ENCODE measurements at regions not wholly inside any gene's neighbourhood (a gene's known extent, or its start where the extent isn't known, plus 50 kb on each side); places are given as distances from the start of the nearest gene placed in this dataset.

DNA sequence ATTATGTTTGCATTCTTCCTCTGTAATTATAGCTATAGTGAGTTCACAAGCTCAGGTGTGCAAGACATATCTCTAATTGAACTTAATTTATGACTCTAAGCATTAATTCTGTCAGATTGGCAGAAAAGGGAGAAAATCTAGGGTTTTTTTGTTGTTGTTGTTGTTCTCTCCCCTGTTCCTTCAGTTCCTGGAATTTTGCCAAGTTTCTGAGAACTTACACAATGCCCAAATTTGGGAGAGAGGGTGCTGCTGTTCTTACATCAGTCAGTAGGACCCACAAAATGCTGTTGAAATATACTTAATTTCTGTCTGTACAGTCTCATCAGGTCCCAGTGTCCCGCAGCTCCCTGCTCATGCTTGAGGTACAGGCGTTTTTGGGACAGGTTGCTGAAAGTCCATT, 221.8 kb upstream of the RBMS1 start:
- ATAC-seq (ENCODE audit: low read depth in 2 of 2): no peak
- Mint-ChIP-seq H3K27me3 (peaks cover 0 to 8% (median 0%) of the 10 kb centered on the region in 3 donors), H3K9me3 (peaks cover 0 to 6% (median 0%) of the 10 kb centered on the region in 7 donors), H3K36me3 (peaks cover 0 to 4% of the 10 kb centered on the region in 2 donors), H3K4me1 (no peaks in the 10 kb centered on the region), H3K27ac (no peak overlapping the region), H3K4me3 (no peak overlapping the region)
- no peak for DNase-seq

DNA sequence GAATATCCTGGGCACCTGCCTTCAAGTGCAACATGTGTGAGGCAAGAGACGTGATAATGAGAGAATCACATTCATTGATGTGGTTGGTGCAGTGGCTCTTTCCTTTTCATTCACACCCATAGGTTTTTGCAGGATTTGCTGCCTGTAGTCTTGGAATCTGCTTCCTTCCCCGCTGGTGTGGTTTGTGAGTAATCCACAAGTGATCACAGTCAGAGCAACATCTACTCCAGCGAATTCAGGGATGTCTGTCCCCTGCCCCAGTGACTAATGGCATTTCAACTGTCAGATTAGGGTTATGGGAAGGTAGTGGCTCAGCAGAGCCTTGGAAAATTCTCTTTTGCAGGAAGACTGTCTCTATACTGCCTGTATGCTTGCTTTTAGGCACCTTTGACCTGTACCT, 225.5 kb upstream of the RBMS1 start:
- peaks cover 0 to 8% (median 0%) of the 10 kb centered on the region in 3 donors for H3K27me3 Mint-ChIP-seq
- DNase-seq (no peak), ATAC-seq (ENCODE audit: low read depth in 2 of 2) (no peak)
- H3K4me1 Mint-ChIP-seq: no peaks in the 10 kb centered on the region
- peak overlapping the region in 1 of 8 donors; percentile 55 for H3K4me3 Mint-ChIP-seq
- H3K9me3 Mint-ChIP-seq: peaks cover 0 to 7% (median 4%) of the 10 kb centered on the region in 7 donors
- H3K27ac Mint-ChIP-seq: no peak overlapping the region
- no peaks in the 10 kb centered on the region for H3K36me3 Mint-ChIP-seq

DNA sequence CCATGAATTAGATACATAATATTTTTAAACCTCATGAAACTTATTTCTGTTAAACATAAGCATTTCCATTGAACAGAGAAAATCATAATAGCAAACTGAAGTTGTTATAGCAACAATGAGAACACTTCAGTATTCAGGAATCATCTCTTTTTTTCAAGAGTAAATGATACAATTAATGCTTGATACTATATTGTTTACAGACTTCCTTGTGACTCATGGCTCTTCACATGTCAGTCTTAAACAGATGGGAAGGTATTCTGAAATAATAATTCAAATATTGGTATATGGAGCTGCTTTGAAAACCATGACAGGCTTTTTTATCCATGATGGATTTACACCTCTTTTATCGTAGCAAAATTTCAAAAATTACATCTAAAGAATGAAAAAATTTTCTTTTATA, 226.5 kb upstream of the RBMS1 start:
- peaks cover 0 to 13% (median 7%) of the 10 kb centered on the region in 7 donors for H3K9me3 Mint-ChIP-seq
- no peak overlapping the region for H3K27ac Mint-ChIP-seq
- DNase-seq: no peak
- H3K4me1 Mint-ChIP-seq: no peaks in the 10 kb centered on the region
- peaks cover 0 to 8% (median 0%) of the 10 kb centered on the region in 3 donors for H3K27me3 Mint-ChIP-seq
- no peak overlapping the region for H3K4me3 Mint-ChIP-seq
- H3K36me3 Mint-ChIP-seq: no peaks in the 10 kb centered on the region
- ATAC-seq (ENCODE audit: low read depth in 2 of 2): no peak

DNA sequence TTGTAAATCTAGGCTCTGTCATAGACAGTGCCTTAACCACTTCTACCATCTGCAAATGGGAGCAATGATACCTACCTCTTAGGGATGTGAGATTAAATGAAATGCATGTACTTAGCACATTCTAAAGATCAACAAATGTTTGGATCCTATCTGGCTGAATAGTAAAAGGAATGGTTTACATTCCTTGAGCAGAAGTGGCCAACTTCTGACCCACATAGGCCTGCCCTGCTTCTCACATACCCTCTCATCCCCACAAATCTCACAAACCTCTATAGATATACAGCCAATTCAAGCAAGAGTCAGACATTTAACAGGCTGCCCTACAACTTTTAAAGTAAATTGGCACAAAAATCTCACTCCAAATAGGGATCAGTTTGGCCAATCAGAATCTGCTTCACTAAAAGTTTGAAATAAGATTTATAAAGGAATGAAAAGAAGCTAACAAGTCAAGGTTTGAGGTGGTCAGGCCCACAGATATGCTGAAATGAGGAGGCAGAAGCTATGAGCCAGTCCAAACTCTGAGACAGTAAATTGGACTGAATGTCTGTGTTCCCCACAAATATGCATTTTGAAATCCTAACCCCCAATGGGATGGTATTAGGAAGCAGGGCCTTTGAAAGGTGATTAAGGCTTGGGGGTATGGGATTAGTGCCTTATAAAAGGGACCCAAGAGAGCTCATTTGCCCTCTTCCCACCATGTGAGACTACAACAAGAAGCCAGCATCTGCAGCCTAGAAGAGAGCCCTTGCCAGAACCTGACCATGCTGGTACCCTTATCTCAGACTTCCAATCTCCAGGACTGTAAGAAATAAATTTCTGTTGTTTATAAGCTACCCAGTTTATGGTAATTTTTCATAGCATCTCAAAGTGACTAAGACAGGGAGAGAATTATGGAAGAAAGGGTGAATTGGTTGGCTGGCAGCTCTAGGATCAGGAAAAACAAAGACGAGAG, 227.8 kb upstream of the RBMS1 start:
- Mint-ChIP-seq H3K36me3 (no peaks in the 10 kb centered on the region), H3K9me3 (peaks cover 0 to 17% (median 7%) of the 10 kb centered on the region in 7 donors), H3K27ac (no peak overlapping the region), H3K4me3 (no peak overlapping the region), H3K27me3 (peaks cover 0 to 8% (median 0%) of the 10 kb centered on the region in 3 donors), H3K4me1 (no peaks in the 10 kb centered on the region)
- DNase-seq: no peak
- no peak for ATAC-seq (ENCODE audit: low read depth in 2 of 2)

DNA sequence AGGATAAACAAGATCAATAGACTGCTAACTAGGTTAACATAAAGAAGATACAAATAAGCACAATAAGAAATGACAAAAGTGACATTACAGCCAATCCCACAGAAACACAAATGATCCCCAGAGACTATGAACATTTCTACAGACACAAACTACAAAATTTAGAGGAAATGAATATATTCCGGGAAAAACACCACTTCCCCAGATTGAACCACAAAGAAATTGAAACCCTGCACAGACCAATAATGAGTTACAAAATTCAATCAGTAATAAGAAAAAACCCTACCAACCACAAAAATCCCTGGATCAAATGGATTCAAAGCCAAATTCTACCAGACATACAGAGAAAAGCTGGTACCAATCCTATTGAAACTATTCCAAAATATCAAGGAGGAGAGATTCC, 232.4 kb upstream of the RBMS1 start:
- Mint-ChIP-seq H3K9me3 (peaks cover 0 to 20% (median 7%) of the 10 kb centered on the region in 7 donors), H3K27ac (no peak overlapping the region), H3K4me1 (no peaks in the 10 kb centered on the region), H3K36me3 (no peaks in the 10 kb centered on the region), H3K4me3 (no peak overlapping the region), H3K27me3 (peaks cover 0 to 8% (median 0%) of the 10 kb centered on the region in 3 donors)
- DNase-seq: no peak
- no peak for ATAC-seq (ENCODE audit: low read depth in 2 of 2)

DNA sequence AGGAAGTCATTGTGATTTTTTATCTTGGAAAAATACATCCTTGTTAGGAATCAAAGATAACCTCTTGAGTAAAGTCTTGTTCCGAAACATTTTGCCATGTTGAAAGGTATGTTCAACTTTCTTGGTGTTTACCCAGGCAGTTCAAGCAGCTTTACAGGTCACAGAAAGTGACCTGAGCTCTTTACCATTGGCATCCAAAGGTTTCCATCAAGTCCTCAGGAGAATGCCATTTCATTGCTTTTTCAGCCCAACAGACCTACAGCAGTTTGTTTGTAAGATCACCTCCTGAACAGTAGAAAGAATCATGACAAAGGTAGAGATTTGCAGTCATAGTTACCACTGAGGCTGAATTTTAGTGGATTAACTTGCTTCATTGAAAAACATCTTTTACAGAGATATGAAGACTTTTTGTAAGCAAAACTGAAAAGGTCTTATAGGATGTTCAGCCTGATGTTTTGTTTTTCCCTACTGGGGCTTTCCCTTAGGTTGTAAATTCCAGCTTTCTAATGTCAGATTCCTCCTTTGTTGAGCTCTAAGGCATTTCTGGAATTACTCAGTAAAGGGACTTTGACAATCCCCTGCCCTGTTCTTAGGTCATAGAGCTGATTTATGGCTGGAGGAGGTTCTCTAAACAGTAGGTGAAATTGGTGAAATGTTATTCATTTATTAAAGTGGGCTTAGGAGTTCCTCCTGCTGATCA, 236.8 kb upstream of the RBMS1 start:
- no peaks in the 10 kb centered on the region for H3K4me1 Mint-ChIP-seq
- H3K27ac Mint-ChIP-seq: no peak overlapping the region
- no peaks in the 10 kb centered on the region for H3K36me3 Mint-ChIP-seq
- no peak for ATAC-seq (ENCODE audit: low read depth in 2 of 2)
- peaks cover 10 to 14% (median 13%) of the 10 kb centered on the region in 3 donors for H3K27me3 Mint-ChIP-seq
- H3K4me3 Mint-ChIP-seq: no peak overlapping the region
- no peak for DNase-seq
- peaks cover 0 to 8% (median 0%) of the 10 kb centered on the region in 7 donors for H3K9me3 Mint-ChIP-seq

DNA sequence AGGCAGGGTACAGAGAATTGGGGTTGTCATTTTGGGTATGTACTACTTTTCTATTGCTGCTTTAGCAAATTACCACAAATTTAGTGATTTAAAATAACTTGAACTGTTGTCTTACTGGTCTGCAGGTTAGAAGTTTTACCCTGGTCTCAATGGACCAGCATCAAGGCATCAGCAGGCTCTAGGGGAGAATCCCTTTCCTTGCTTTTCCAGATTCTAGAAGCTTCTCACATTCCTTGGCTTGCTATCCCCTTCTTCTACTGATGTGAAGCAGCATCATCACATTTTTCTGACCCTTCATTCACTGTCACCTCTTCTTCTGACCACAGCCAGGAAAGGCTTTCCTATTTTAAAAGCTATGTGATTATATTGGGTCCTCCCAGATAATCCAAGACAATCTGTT, 237.8 kb upstream of the RBMS1 start:
- Mint-ChIP-seq H3K27me3 (peaks cover 5 to 14% (median 10%) of the 10 kb centered on the region in 3 donors), H3K4me1 (no peaks in the 10 kb centered on the region), H3K9me3 (peaks cover 0 to 3% (median 0%) of the 10 kb centered on the region in 7 donors), H3K27ac (no peak overlapping the region), H3K36me3 (no peaks in the 10 kb centered on the region), H3K4me3 (no peak overlapping the region)
- no peak for DNase-seq
- ATAC-seq (ENCODE audit: low read depth in 2 of 2): no peak

DNA sequence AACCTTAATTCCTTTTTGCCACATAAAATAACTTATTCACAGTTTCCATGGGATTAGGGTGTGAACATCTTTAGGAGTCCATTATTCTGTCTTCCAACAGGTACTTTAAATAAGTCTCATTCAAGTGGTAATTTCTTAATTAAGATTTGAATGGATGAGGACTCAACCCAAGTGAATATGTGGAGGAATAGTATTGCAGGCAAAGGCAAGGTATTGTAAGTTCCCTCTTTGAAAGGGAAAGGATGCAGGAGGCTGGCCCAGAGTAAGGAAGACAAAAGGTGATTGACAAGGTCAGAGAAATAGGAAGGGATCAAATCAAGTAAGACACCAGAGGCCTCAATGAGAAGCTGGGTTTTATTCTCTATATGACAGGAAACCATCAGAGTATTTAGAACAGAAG, 238.2 kb upstream of the RBMS1 start:
- Mint-ChIP-seq H3K4me3 (no peak overlapping the region), H3K27me3 (peaks cover 5 to 14% (median 10%) of the 10 kb centered on the region in 3 donors), H3K36me3 (no peaks in the 10 kb centered on the region), H3K4me1 (no peaks in the 10 kb centered on the region), H3K27ac (no peak overlapping the region), H3K9me3 (peaks cover 0 to 3% (median 0%) of the 10 kb centered on the region in 7 donors)
- no peak for ATAC-seq (ENCODE audit: low read depth in 2 of 2)
- DNase-seq: no peak

DNA sequence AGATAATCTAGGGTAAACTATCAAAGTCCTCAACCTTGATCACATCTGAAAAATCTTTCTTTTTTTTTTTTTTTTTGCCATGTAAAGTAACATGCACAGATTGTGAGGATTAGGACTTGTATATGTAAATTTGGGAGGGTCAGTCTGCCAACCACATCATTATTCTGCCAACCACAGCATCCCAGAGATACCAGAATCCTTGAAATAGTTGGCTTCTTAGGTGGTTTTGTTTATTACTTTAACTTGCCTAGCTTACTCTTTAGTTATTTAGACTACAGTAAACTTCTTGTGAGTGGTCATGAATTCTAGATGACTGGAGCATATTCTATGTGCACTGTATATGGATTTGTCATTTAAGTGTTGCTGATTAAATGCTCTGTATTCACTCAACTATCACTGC, 242.1 kb upstream of the RBMS1 start:
- no peaks in the 10 kb centered on the region for H3K4me1 Mint-ChIP-seq
- H3K27ac Mint-ChIP-seq: no peak overlapping the region
- H3K4me3 Mint-ChIP-seq: no peak overlapping the region
- DNase-seq (no peak), ATAC-seq (ENCODE audit: low read depth in 2 of 2) (no peak)
- peaks cover 5 to 14% (median 10%) of the 10 kb centered on the region in 3 donors for H3K27me3 Mint-ChIP-seq
- peaks cover 0 to 3% (median 0%) of the 10 kb centered on the region in 7 donors for H3K9me3 Mint-ChIP-seq
- no peaks in the 10 kb centered on the region for H3K36me3 Mint-ChIP-seq

DNA sequence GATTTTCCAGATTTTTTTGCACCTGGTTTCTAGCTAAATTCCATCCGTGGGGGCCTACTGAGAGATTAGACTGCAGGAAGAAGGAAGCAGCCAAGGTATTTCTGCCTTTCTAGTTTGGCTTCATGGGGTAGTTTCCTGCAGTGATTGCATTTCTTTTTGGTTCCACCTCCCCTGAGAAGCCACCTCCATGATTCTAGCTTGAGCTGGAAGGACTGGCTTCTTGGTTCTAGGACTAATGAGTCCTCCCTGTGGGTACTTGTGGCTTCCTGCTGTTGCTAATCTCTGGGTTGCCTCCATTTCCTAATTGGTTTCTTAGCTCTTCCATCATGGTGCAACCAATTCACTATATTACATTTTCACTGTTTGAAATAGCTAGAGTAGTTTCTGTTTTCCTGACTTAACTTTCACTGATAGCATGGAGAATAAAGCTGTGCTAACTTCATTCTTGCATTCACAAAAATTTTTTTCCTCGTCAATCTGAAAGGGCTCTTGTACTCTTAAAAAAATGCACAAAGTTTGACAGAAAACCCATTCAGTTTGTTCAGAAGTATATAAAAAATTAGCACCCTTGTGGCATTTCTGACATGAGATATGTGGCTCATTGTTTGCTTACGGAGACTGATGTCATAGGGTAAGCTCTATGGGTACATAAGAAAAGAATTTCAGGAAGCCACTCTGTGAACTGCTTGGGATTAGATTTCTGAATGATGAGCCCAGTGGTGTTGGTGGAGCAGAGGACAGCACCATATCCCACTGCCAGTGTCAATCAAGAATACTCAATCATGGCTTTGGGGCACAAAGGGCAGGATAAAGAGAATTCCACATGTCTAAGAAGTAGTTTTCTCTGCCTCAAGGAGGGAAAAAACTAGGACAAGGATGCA, 242.8 kb upstream of the RBMS1 start:
- Mint-ChIP-seq H3K36me3 (no peaks in the 10 kb centered on the region), H3K9me3 (peaks cover 0 to 3% (median 0%) of the 10 kb centered on the region in 7 donors), H3K27ac (no peak overlapping the region)

DNA sequence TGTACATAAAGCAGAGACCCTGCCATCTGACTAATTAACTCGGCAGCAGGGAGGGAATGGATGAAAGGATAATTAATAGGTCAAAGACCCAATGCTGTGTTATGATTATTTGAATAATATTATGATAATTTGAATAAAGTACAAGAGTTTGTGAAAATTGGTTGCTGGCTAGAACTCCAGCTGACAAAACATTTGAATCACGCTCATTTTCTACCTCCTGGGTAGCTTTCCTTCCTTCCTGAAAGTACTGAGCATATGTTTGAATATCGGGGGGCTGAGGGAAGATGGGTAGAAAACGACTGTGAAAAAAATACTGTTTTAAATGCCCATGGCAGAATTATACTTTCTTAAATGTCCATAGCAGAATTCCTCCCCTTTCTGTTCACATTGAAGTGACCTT, 243.6 kb upstream of the RBMS1 start:
- DNase-seq (no peak), ATAC-seq (ENCODE audit: low read depth in 2 of 2) (no peak)
- peaks cover 0 to 3% (median 0%) of the 10 kb centered on the region in 7 donors for H3K9me3 Mint-ChIP-seq
- H3K27ac Mint-ChIP-seq: no peak overlapping the region
- H3K4me3 Mint-ChIP-seq: no peak overlapping the region
- H3K4me1 Mint-ChIP-seq: no peaks in the 10 kb centered on the region
- H3K36me3 Mint-ChIP-seq: no peaks in the 10 kb centered on the region
- peaks cover 5 to 14% (median 5%) of the 10 kb centered on the region in 3 donors for H3K27me3 Mint-ChIP-seq

More for the DNA sequence above, 242.8 kb upstream of the RBMS1 start:
- Mint-ChIP-seq H3K27me3 (peaks cover 5 to 14% (median 10%) of the 10 kb centered on the region in 3 donors), H3K4me3 (no peak overlapping the region), H3K4me1 (no peaks in the 10 kb centered on the region)
- ATAC-seq (ENCODE audit: low read depth in 2 of 2): no peak
- no peak for DNase-seq

DNA sequence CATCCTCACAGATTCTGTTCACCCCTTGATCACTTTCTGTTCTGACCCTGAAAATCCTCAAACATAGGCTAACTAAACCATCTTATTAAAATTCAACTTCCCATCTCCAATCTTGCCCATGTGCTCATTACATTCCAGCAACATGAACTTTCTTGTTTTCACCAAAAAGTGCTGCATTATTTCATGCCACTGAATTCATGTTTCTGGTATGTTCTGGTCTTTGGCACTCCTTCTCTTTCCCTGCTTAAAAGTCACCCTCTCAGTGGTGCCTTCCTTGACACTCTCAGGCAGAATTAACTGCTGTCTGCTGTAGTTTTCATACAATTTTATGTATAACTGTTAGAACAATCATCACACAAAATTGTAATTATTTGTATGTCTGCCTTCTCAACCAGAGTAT, 247.7 kb upstream of the RBMS1 start:
- ATAC-seq (ENCODE audit: low read depth in 2 of 2) (no peak), DNase-seq (no peak)
- H3K4me3 Mint-ChIP-seq: no peak overlapping the region
- no peaks in the 10 kb centered on the region for H3K9me3 Mint-ChIP-seq
- no peak overlapping the region for H3K27ac Mint-ChIP-seq
- no peaks in the 10 kb centered on the region for H3K4me1 Mint-ChIP-seq
- H3K36me3 Mint-ChIP-seq: no peaks in the 10 kb centered on the region
- peaks cover 0 to 4% (median 0%) of the 10 kb centered on the region in 3 donors for H3K27me3 Mint-ChIP-seq

DNA sequence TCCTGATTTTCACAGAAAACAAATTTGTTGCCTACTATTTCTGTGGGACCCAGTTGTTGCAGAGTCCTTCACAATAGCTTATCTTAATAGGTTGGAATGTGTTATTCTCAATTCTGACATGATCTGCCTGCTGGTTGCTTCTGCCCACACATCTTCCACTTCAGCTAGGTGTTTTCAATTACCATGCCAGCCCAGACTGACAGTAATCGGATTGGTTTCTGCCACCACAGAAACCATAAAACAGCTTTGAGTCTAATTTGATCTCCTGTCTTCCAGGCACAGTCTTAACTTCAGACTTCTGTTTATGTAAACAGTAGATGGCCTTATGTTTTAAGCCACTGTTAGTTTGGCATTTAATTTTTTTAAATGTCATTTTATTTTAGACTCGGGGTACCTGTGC, 248.2 kb upstream of the RBMS1 start:
- DNase-seq (no peak), ATAC-seq (ENCODE audit: low read depth in 2 of 2) (no peak)
- H3K27ac Mint-ChIP-seq: no peak overlapping the region
- no peaks in the 10 kb centered on the region for H3K4me1 Mint-ChIP-seq
- peaks cover 0 to 9% (median 0%) of the 10 kb centered on the region in 3 donors for H3K27me3 Mint-ChIP-seq
- H3K36me3 Mint-ChIP-seq: no peaks in the 10 kb centered on the region
- no peak overlapping the region for H3K4me3 Mint-ChIP-seq
- H3K9me3 Mint-ChIP-seq: peaks cover 0 to 2% (median 0%) of the 10 kb centered on the region in 7 donors
